Vagina (tissue), 2 donors: ENCODE measurements at regions not wholly inside any gene's neighbourhood (a gene's known extent, or its start where the extent isn't known, plus 50 kb on each side); places are given as distances from the start of the nearest gene placed in this dataset.

Experiments used
- POLR2A ChIP-seq, 2 donors: fragments of 450-650 bp; IDR thresholded peaks; one replicate each; pipeline ENCODE4 v1.6.1; 2017; ENCODE audit warnings: antibody characterized with exemption in 2 of 2, mild to moderate bottlenecking in 2 of 2, moderate library complexity in 2 of 2
- TF ChIP-seq, protein P1 (sequence below), 3 experiments: fragments of 450-650 bp in 2 of 3; fragments of 200-600 bp in 1 of 3; sonication (generic) in 1 of 3; IDR thresholded peaks; one replicate each; pipeline ENCODE4 v1.5.1; 2017 to 2019; ENCODE audit warnings: antibody characterized with exemption in 3 of 3, mild to moderate bottlenecking in 2 of 3, moderate library complexity in 2 of 3

DNA sequence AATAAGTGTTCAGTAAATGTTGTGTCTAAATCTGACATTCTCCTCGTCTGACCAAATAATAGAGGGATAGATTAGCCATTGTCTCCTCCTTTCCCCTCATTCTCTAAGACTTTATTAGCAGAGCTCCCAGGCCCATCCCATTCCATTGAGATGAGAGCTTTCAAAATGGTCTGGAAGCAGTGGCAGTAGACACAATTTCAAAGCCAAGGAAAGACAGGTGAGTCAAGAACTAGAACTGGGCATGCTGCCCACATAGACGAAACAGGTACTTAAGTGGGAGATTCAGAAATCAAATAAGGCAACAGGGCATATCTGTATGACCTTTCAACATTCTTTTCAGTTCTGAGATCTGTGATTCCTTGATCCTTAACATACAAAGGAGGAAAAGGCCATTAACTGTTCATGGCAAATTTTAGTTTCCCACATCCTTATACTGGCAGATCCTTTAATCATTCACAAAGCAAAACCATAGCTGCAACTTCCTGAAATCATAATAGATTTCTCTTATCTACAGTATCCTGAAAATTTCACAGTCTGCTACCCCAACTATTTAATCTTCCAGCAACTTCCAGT lies 96.6 kb upstream of the KCNA4 start:
- TF ChIP-seq, protein P1, sequence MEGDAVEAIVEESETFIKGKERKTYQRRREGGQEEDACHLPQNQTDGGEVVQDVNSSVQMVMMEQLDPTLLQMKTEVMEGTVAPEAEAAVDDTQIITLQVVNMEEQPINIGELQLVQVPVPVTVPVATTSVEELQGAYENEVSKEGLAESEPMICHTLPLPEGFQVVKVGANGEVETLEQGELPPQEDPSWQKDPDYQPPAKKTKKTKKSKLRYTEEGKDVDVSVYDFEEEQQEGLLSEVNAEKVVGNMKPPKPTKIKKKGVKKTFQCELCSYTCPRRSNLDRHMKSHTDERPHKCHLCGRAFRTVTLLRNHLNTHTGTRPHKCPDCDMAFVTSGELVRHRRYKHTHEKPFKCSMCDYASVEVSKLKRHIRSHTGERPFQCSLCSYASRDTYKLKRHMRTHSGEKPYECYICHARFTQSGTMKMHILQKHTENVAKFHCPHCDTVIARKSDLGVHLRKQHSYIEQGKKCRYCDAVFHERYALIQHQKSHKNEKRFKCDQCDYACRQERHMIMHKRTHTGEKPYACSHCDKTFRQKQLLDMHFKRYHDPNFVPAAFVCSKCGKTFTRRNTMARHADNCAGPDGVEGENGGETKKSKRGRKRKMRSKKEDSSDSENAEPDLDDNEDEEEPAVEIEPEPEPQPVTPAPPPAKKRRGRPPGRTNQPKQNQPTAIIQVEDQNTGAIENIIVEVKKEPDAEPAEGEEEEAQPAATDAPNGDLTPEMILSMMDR (IDR thresholded peaks at IDR 0.05), result no peak
- no peak for TF ChIP-seq POLR2A (IDR thresholded peaks at IDR 0.05)
